Osteoblast (primary cell): ENCODE measurements at regions not wholly inside any gene's neighbourhood (a gene's known extent, or its start where the extent isn't known, plus 50 kb on each side); places are given as distances from the start of the nearest gene placed in this dataset.

Source experiments
- DNase-seq: peaks from one replicate; pipeline ENCODE4 v3.0.0; 2011; ENCODE audit warnings: low spot score, mixed read lengths; ENCODE audit not compliant: insufficient read length; ENCODE audit errors: missing footprints
- H2AFZ ChIP-seq: 2 replicates; pipeline ENCODE4 v1.6.0; 2011; ENCODE audit warnings: mild to moderate bottlenecking, low read length
- H3K27ac ChIP-seq: 2 replicates; pipeline ENCODE4 v1.5.1; 2011; ENCODE audit warnings: mild to moderate bottlenecking, low read depth, low read length, moderate library complexity
- H3K27me3 ChIP-seq: 2 replicates; pipeline ENCODE4 v1.6.0; 2012; ENCODE audit warnings: mild to moderate bottlenecking, control low read depth, inconsistent platforms, low read length, moderate library complexity; ENCODE audit not compliant: insufficient read depth
- H3K36me3 ChIP-seq: 2 replicates; pipeline ENCODE4 v1.5.1; 2011; ENCODE audit warnings: mild to moderate bottlenecking, low read length, control low read depth, moderate library complexity; ENCODE audit not compliant: insufficient read depth
- H3K4me1 ChIP-seq: 2 replicates; pipeline ENCODE4 v1.5.1; 2011; ENCODE audit warnings: mild to moderate bottlenecking, low read length, control low read depth, moderate library complexity; ENCODE audit not compliant: insufficient read depth
- H3K4me2 ChIP-seq: 2 replicates; pipeline ENCODE4 v1.6.0; 2011; ENCODE audit warnings: mild to moderate bottlenecking, low read length; ENCODE audit not compliant: insufficient read depth
- H3K4me3 ChIP-seq: fragments of 200-600 bp; sonication (generic); 3 replicates; pipeline ENCODE4 v1.5.1; 2012; ENCODE audit warnings: mild to moderate bottlenecking, low read length, inconsistent platforms; ENCODE audit not compliant: insufficient read depth
- H3K79me2 ChIP-seq: 2 replicates; pipeline ENCODE4 v1.6.0; 2012; ENCODE audit warnings: mild to moderate bottlenecking, low read length, control low read depth, inconsistent platforms; ENCODE audit not compliant: insufficient read depth
- H3K9me3 ChIP-seq: 2 replicates; pipeline ENCODE4 v1.5.1; 2011; ENCODE audit warnings: low read depth, low read length, control low read depth
- H4K20me1 ChIP-seq: 2 replicates; pipeline ENCODE4 v1.6.0; 2012; ENCODE audit warnings: mild to moderate bottlenecking, low read length, control low read depth; ENCODE audit not compliant: insufficient read depth
- TF ChIP-seq, protein P1 (sequence below): IDR thresholded peaks from 2 replicates; pipeline ENCODE4 v1.5.1; 2011; ENCODE audit warnings: mild to moderate bottlenecking, low read depth, low read length, moderate library complexity; ENCODE audit errors: extremely low read depth

DNA sequence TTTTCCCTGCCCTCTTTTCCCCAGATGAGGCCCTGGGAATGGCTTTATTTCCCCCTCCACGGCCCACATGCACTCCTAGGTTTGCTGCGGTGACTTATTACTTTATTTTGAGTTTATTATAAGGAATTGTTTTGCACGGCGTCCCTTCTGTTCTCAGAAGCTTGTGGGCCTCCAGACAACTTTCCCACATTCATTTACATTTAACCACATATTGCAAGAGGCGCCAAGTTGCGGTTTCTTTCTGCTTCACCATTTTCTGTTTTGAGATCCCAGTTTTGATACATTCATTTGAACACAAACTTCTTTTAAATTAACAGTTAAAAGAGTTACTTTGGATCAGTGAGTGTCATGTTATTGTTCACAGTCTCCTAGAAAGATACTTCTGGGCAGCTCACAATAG lies 532.5 kb upstream of the MGMT start:
- Histone ChIP-seq H3K79me2 (no peaks in the 10 kb centered on the region), H4K20me1 (no peaks in the 10 kb centered on the region), H2AFZ (no peak overlapping the region), H3K4me1 (no peaks in the 10 kb centered on the region), H3K27ac (no peak overlapping the region), H3K36me3 (no peaks in the 10 kb centered on the region), H3K4me3 (no peak overlapping the region), H3K27me3 (no peaks in the 10 kb centered on the region), H3K4me2 (no peak overlapping the region), H3K9me3 (peaks cover 8% of the 10 kb centered on the region)
- DNase-seq: no peak
- TF ChIP-seq, protein P1, sequence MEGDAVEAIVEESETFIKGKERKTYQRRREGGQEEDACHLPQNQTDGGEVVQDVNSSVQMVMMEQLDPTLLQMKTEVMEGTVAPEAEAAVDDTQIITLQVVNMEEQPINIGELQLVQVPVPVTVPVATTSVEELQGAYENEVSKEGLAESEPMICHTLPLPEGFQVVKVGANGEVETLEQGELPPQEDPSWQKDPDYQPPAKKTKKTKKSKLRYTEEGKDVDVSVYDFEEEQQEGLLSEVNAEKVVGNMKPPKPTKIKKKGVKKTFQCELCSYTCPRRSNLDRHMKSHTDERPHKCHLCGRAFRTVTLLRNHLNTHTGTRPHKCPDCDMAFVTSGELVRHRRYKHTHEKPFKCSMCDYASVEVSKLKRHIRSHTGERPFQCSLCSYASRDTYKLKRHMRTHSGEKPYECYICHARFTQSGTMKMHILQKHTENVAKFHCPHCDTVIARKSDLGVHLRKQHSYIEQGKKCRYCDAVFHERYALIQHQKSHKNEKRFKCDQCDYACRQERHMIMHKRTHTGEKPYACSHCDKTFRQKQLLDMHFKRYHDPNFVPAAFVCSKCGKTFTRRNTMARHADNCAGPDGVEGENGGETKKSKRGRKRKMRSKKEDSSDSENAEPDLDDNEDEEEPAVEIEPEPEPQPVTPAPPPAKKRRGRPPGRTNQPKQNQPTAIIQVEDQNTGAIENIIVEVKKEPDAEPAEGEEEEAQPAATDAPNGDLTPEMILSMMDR: no peak

DNA sequence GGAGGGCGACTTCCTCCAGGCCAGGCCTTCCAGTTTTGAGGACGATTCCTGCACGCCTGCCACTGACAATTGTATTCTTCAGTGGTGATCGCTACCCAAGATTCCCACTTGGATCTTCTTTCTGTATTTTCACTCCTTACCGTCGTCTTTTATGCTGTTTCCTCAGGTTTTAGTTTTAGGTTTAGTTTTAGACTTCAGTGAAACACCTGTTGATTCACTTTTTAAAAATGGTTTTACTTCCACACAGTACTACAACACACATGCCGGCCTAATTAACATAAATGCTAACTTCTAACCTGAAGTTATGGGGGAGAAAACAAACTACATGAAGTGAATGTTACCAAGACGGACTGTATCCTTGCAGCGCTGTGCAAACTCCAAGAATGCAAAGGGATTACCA lies 530.6 kb upstream of the MGMT start:
- Histone ChIP-seq H4K20me1 (no peaks in the 10 kb centered on the region), H3K4me3 (no peak overlapping the region), H3K4me2 (no peak overlapping the region), H2AFZ (no peak overlapping the region), H3K4me1 (no peaks in the 10 kb centered on the region), H3K79me2 (no peaks in the 10 kb centered on the region), H3K9me3 (peaks cover 8% of the 10 kb centered on the region), H3K27ac (no peak overlapping the region), H3K36me3 (no peaks in the 10 kb centered on the region), H3K27me3 (no peaks in the 10 kb centered on the region)
- no peak for DNase-seq
- TF ChIP-seq, protein P1: no peak

DNA sequence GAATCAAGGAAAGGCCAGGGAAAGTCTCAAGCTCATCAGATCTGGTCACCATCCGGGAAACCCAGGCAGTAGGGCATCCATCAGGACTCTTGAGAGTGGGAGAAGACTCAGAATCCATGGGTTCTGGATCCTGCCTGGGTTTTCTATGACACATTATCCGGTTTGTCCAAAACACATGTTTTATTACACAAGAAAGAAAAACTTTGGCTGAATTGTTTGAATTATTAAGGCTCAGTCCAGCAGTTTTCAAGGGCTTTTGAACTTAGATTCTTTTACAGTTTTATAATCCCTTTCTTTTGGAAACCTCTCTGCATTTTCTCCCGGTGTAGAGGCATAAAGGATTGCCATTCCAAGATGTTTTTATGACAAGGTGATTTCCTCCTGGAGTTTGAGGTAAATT lies 528.5 kb upstream of the MGMT start:
- H3K27me3 ChIP-seq: no peaks in the 10 kb centered on the region
- no peak overlapping the region for H2AFZ ChIP-seq
- TF ChIP-seq, protein P1: no peak
- no peak overlapping the region for H3K27ac ChIP-seq
- no peak overlapping the region for H3K4me2 ChIP-seq
- no peaks in the 10 kb centered on the region for H3K79me2 ChIP-seq
- DNase-seq: no peak
- no peaks in the 10 kb centered on the region for H4K20me1 ChIP-seq
- H3K4me3 ChIP-seq: no peak overlapping the region
- H3K9me3 ChIP-seq: peaks cover 8% of the 10 kb centered on the region
- H3K4me1 ChIP-seq: no peaks in the 10 kb centered on the region
- H3K36me3 ChIP-seq: no peaks in the 10 kb centered on the region

DNA sequence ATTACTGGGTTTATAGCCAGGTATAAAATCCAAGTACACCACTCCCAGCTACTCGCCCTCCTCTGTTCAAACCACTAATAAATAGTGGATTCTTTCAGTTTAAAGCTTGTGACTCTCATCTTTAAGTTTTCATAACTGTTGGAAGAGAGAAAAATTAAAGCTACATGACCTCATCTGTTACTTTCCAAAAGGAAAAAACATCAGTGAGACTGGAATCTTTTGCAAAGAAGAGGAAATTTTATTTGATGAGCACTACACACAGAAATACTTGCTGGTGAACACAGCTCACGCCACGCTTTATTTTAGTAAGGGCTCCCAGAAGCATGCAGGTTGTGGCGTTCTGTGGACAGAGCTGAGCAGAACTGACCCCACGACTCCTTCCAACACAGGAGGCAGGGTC lies 527.0 kb upstream of the MGMT start:
- Histone ChIP-seq H3K4me3 (no peak overlapping the region), H3K36me3 (no peaks in the 10 kb centered on the region), H3K79me2 (no peaks in the 10 kb centered on the region), H3K27ac (no peak overlapping the region), H3K9me3 (peaks cover 12% of the 10 kb centered on the region), H3K4me2 (no peak overlapping the region), H2AFZ (no peak overlapping the region), H3K4me1 (no peaks in the 10 kb centered on the region), H3K27me3 (no peaks in the 10 kb centered on the region), H4K20me1 (no peaks in the 10 kb centered on the region)
- no peak for DNase-seq
- TF ChIP-seq, protein P1: no peak
